Activated CD4-positive, alpha-beta T cell treated with anti-CD3 and anti-CD28 coated beads for 48 hours (primary cell): ENCODE measurements at regions not wholly inside any gene's neighbourhood (a gene's known extent, or its start where the extent isn't known, plus 50 kb on each side); places are given as distances from the start of the nearest gene placed in this dataset.
"Not testable (repeated sequence)": the region's sequence is repeated elsewhere in the genome, so short reads cannot be mapped to it uniquely, and the experiment has no call there.

Source experiments
- DNase-seq: peaks from one replicate; pipeline ENCODE4 v3.0.0-alpha.2; 2020

- not testable (repeated sequence) for DNase-seq
These were observed 50.1 kb upstream of the FAM72C start for GRCh38 chr1:144021690-144022384.
